ENCODE measurements at regions not wholly inside any gene's neighbourhood (a gene's known extent, or its start where the extent isn't known, plus 50 kb on each side); places are given as distances from the start of the nearest gene placed in this dataset.

- Histone ChIP-seq H3K27me3 (no peaks in the 10 kb centered on the region), H3K36me3 (no peaks in the 10 kb centered on the region), H3K4me1 (no peaks in the 10 kb centered on the region), H3K4me3 (no peak overlapping the region), H3K9me3 (no peaks in the 10 kb centered on the region), H3K27ac (no peak overlapping the region)
- WGBS, 2 donors, result 50 to 68% methylated on average over 4 of the region's 4 CpGs
- intact Hi-C loops (cut with DNase I), result no loop called here
- TF ChIP-seq POLR2A (IDR thresholded peaks at IDR 0.05) (no peak), CTCF (IDR thresholded peaks at IDR 0.05) (no peak)
- DNase-seq, result no peak
Observed at GRCh38 chr4:154944996-154945395, 163.9 kb downstream of the RBM46 start.

GRCh38 chr4:154946113-154946512 lies 165.0 kb downstream of the RBM46 start:
- H3K4me1 ChIP-seq, result no peaks in the 10 kb centered on the region
- no peaks in the 10 kb centered on the region for H3K9me3 ChIP-seq
- no peak overlapping the region for H3K4me3 ChIP-seq
- H3K36me3 ChIP-seq, result no peaks in the 10 kb centered on the region
- H3K27ac ChIP-seq, result no peak overlapping the region
- no peak for DNase-seq
- 66 to 68% methylated on average over 2 of the region's 2 CpGs for WGBS, 2 donors
- H3K27me3 ChIP-seq, result no peaks in the 10 kb centered on the region
- no peak for TF ChIP-seq POLR2A (IDR thresholded peaks at IDR 0.05)
- no peak for TF ChIP-seq CTCF (IDR thresholded peaks at IDR 0.05)
- intact Hi-C loops (cut with DNase I), result no loop called here

GRCh38 chr4:154953691-154954090 lies 172.6 kb downstream of the RBM46 start:
- Histone ChIP-seq H3K27ac (no peak overlapping the region), H3K4me3 (no peak overlapping the region), H3K36me3 (no peaks in the 10 kb centered on the region), H3K27me3 (no peaks in the 10 kb centered on the region), H3K9me3 (no peaks in the 10 kb centered on the region), H3K4me1 (no peaks in the 10 kb centered on the region)
- intact Hi-C loops (cut with DNase I), result no loop called here
- TF ChIP-seq CTCF (IDR thresholded peaks at IDR 0.05), result no peak
- no peak for TF ChIP-seq POLR2A (IDR thresholded peaks at IDR 0.05)
- no peak for DNase-seq

GRCh38 chr4:154954117-154954516 lies 173.0 kb downstream of the RBM46 start:
- DNase-seq, result no peak
- Histone ChIP-seq H3K27me3 (no peaks in the 10 kb centered on the region), H3K27ac (no peak overlapping the region), H3K36me3 (no peaks in the 10 kb centered on the region), H3K4me3 (no peak overlapping the region), H3K4me1 (peaks cover 0 to 3% (median 0%) of the 10 kb centered on the region in 3 donors), H3K9me3 (no peaks in the 10 kb centered on the region)
- whole genome bisulfite sequencing, 2 donors, result 88% methylated on average over 2 of the region's 2 CpGs; no CpG with 5 or more reads in 1 of the 2 donors
- intact Hi-C loops (cut with DNase I), result no loop called here
- TF ChIP-seq POLR2A (IDR thresholded peaks at IDR 0.05) (no peak), CTCF (IDR thresholded peaks at IDR 0.05) (no peak)

- H3K4me3 ChIP-seq, result no peak overlapping the region
- intact Hi-C loops (cut with DNase I), result no loop called here
- H3K27me3 ChIP-seq, result no peaks in the 10 kb centered on the region
- no peaks in the 10 kb centered on the region for H3K36me3 ChIP-seq
- H3K9me3 ChIP-seq, result no peaks in the 10 kb centered on the region
- no peak overlapping the region for H3K27ac ChIP-seq
- DNase-seq, result no peak
- TF ChIP-seq CTCF (IDR thresholded peaks at IDR 0.05) (no peak), POLR2A (IDR thresholded peaks at IDR 0.05) (no peak)
- peaks cover 0 to 6% (median 0%) of the 10 kb centered on the region in 3 donors for H3K4me1 ChIP-seq
Observed at GRCh38 chr4:154958121-154958520, 177.0 kb downstream of the RBM46 start.

Data from esophagus squamous epithelium (tissue), 5 donors.